Muscle of arm (tissue), 1 donor: ENCODE measurements at regions not wholly inside any gene's neighbourhood (a gene's known extent, or its start where the extent isn't known, plus 50 kb on each side); places are given as distances from the start of the nearest gene placed in this dataset.

Experiments
- DNase-seq: peaks from one replicate; pipeline ENCODE4 v3.0.0-alpha.2; 2013

DNA sequence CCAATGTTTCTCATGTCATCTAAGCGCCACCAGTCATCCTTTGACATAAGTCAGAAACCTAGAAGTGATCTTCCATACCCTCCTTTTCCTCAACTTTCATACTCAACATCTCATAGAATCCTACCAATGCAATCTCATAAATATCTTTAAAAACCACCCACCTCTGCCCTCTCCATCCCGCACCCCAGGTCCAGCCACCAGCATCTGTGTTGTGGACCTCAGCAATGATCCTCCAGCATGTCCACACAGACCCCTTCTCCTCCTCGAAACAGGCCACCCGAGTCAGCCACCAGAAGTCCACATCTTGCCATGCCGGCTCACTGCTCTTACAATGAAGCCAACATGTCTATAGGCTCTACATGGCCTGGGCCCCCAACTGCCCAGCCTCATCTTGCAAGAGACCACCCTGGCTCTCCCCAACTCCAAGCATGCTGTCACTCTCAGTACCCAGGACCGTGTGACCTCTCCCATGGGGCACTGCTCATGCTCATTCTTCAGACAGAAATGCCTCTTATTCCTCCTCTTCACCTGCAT lies 636.7 kb upstream of the ID2 start:
- DNase-seq: no peak

- DNase-seq: no peak
Measured at GRCh38 chr2:8046849-8047248, 635.0 kb upstream of the ID2 start.

- peak; percentile 76 for DNase-seq
Measured at GRCh38 chr2:8049176-8049575, 632.7 kb upstream of the ID2 start.

- no peak for DNase-seq
Measured at GRCh38 chr2:8049851-8050571, 631.8 kb upstream of the ID2 start.

DNA sequence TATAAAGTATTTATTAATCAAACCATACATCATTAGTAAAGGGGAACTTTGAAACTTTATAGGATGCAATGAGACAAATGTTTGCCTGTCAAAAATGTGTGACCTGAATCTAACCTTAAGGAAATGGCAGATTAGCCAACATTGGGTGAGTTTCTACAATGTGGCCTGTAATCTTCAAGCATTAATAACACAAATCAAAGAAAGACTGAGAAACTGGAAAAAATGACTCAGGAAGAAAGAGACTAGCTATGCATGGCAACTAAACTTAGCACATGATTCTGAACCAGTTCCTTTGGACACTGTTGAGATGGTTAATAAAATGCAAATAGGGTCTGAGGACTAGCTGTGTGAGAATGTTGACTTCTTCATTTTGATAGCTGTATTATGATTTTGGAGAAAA lies 628.6 kb upstream of the ID2 start:
- no peak for DNase-seq

- no peak for DNase-seq
Measured at GRCh38 chr2:8054070-8054469, 627.8 kb upstream of the ID2 start.

- DNase-seq: no peak
Measured at GRCh38 chr2:8058652-8059051, 623.2 kb upstream of the ID2 start.

GRCh38 chr2:8059255-8059654 lies 622.6 kb upstream of the ID2 start:
- no peak for DNase-seq

GRCh38 chr2:8059794-8060193 lies 622.1 kb upstream of the ID2 start:
- DNase-seq: no peak

GRCh38 chr2:8061219-8061618 lies 620.6 kb upstream of the ID2 start:
- no peak for DNase-seq

- no peak for DNase-seq
Measured at GRCh38 chr2:8064603-8065002, 617.3 kb upstream of the ID2 start.

- no peak for DNase-seq
Measured at GRCh38 chr2:8065191-8065590, 616.7 kb upstream of the ID2 start.

DNA sequence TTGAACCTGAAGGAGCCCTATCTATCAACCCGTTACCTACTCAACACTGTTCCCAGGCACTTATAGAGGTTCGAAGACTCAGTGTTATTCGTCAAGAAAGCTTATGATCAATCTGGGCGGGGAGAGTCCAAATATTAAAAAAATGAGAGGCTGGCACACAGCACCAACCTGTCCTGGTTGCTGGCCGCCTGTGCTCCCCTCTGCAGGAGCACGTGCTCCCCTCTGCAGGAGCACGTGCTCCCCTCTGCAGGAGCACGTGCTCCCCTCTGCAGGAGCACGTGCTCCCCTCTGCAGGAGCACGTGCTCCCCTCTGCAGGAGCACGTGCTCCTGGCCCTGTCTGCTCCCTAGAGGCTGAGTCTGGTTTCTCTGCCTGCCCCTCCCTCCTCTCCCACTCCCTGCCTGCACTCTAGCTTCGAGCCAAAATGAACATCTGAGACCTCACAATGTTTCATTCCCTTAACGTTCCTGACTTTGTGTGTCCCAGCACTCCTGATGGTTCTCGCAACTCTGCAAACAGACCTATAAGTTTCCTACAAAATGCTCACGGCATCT lies 614.0 kb upstream of the ID2 start:
- DNase-seq: no peak

DNA sequence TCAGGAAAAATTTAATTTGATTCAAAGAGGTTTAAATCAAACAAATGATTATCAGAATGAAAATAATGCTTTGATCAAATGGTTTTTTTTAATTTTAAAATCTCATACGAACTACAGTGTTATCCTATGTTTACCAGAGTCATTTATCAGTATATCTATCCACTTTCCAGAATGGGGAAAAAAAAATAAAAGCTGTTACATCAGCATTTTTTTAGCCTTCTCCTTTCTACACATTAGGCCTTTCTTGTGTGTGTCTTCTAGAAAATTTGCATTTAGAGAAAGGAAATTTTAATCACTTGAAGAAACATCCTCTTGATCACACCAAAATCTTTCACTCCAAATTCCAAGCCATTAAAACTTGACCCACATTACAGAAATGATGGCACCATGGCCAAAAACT lies 608.9 kb upstream of the ID2 start:
- DNase-seq: no peak

- DNase-seq: no peak
Measured at GRCh38 chr2:8073916-8074315, 607.9 kb upstream of the ID2 start.

DNA sequence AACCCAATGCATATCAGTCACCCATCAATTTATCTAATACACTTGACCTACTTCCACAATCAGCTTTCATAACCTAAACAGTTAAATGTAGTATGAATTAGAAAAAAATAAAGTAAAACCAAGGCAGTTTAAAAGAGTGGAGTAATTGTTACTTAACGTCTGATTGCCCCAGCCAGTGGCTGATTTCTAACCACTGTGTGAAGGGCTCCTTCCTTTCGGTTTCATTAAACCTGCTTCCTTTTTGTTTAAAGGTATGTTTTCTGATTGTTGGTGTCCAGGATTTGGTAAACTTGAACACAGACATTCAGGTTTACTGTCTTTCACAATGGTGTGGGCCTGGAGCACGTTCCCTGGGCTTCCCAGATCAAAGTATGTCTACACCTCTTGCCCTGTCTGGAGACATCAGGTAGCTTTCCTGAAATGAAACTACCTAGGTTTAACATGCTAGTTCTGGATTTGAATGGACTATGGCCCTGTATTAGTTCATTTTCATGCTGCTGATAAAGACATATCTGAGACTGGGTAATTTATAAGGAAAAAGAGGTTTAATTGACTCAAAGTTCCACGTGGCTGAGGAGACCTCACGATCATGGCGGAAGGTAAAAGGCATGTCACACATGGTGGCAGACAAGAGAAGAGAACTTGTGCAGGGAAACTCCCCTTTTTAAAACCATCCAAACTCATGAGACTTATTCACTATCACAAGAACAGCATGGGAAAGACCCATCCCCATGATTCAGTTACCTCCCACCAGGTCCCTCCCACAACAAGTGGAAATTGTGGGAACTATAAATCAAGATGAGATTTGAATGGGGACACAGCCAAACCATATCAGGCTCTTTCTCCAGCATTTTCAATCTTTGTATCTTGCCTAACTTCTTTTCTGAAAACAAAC lies 605.2 kb upstream of the ID2 start:
- no peak for DNase-seq

DNA sequence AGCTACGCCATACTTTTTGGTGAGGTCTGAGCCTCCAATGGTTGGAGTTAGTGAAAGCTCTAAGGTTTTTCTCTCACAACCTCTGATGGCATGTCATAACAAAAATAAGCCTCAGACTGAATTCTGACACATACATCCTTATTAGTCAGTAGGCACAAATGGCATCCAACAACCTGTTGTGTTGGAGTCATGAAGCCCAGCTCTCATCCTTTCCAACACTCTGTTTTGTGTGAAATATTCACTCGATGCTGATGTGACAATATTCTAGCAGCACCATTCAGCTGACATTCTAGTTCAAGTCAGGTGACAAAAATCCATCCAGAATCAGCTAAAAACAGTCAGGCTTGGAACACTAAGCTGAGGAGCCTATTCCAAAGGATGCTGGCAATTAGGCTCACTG lies 603.2 kb upstream of the ID2 start:
- no peak for DNase-seq

DNA sequence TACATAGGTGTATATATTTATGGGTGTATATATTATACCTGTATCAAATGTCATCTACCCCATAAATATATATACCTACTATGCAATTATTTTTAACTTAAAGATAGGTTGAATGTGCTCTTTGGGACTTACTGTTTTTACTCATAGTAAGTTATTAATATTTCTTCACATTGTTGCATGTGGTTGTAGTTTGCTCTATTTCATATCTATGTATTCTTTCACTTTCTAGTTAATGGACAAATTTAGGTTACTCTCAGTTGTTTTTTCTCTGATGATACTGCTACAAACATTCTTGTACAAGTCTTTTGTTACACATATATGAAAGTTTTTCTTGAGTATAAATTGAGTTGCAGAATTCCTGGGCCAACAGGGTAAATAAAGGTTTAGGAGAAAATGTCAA lies 601.8 kb upstream of the ID2 start:
- DNase-seq: no peak

- no peak for DNase-seq
Measured at GRCh38 chr2:8081130-8081529, 600.7 kb upstream of the ID2 start.

GRCh38 chr2:8082840-8083239 lies 599.0 kb upstream of the ID2 start:
- no peak for DNase-seq

- DNase-seq: no peak
Measured at GRCh38 chr2:8086357-8086756, 595.5 kb upstream of the ID2 start.

DNA sequence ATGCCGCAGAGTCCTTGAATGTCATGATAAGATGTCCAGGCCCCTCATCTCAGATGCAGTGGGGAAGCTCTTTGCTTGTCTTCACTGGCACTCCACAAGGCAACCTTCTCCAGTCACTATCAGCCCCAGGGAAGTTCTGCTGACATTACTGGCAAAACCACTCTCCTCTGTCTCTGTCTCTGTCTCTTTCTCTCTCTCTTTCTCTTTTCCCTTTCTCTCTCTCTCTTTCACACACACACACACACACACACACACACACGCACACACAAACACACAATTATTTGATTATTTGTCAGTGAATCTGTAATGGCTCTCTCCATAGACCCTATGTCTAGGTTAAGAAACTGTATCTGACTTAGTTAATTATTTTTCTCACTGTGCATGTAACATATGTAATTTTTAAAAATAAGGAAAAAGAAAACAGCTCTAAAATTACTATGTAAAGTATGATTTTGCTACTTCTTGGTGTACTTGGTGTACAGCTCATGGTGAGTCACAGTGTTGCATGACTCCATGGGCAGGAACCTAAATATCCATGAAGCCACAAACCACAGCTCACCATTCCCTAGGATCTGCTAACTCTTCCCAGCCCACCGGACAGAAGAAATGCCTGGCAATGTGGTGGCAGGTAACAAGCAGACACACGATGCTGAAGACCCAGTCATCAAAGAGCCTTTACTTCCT lies 594.9 kb upstream of the ID2 start:
- no peak for DNase-seq
